Caki2 (cell line): ENCODE measurements at regions not wholly inside any gene's neighbourhood (a gene's known extent, or its start where the extent isn't known, plus 50 kb on each side); places are given as distances from the start of the nearest gene placed in this dataset.

Experiments used
- DNase-seq: peaks from one replicate; pipeline ENCODE4 v3.0.0-alpha.2; 2015; ENCODE audit warnings: low read depth
- in situ Hi-C: cut with HindIII; loops from 2 replicates; pipeline ENCODE4 v1.10.0; 2016; ENCODE audit warnings: low sequenced_read_pairs, low pct_unique_long_range_greater_than_20kb, mixed read lengths

GRCh38 chr1:9482403-9482802 lies 56.9 kb upstream of the SLC25A33 start:
- DNase-seq = no peak
- in situ Hi-C loops = no loop called here

- in situ Hi-C loops = no loop called here
- no peak for DNase-seq
Measured at GRCh38 chr1:9482816-9483572, 56.3 kb upstream of the SLC25A33 start.

GRCh38 chr1:9486466-9487140 lies 52.7 kb upstream of the SLC25A33 start:
- in situ Hi-C loops = no loop called here
- DNase-seq = no peak
